HCT116 (cell line): ENCODE measurements at regions not wholly inside any gene's neighbourhood (a gene's known extent, or its start where the extent isn't known, plus 50 kb on each side); places are given as distances from the start of the nearest gene placed in this dataset.

Experiments
- ATAC-seq: fragments of 200-7000 bp; cut with Tn5 transposase; 2 replicates; pipeline ENCODE4 v1.9.1; 2020; ENCODE audit warnings: mild to moderate bottlenecking, moderate library complexity
- BruUV-seq: library from RNA; stranded (reverse); fragments of 400-500 nt; replicated peaks from 2 replicates; lab custom pipeline; 2021; lab: Mats Ljungman, UMichigan
- CTCF ChIA-PET: fragments of 300-600 bp; sonication (Branson Sonifier 250); formaldehyde crosslinking; loops from one replicate; lab custom pipeline; 2021; ENCODE audit warnings: antibody characterized with exemption; lab: Charles Lee
- POLR2A ChIA-PET: fragments of 300-600, 350-600 bp; sonication (Branson Sonifier 250); formaldehyde crosslinking; loops from one replicate; lab custom pipeline; 2021; ENCODE audit warnings: antibody characterized with exemption; lab: Charles Lee
- RAD21 ChIA-PET, 2 experiments: fragments of 300-600 bp; sonication (Branson Sonifier 250); formaldehyde crosslinking; loops; one replicate each; lab custom pipeline; 2023; ENCODE audit warnings: low total read pairs in 2 of 2; ENCODE audit not compliant: uncharacterized antibody in 2 of 2, unreplicated experiment in 2 of 2, low non-redundant PET in 1 of 2; lab: Charles Lee
- DNase-seq: peaks from one replicate; pipeline ENCODE4 v3.0.0-alpha.2; 2010; ENCODE audit warnings: low read depth, low spot score
- H2AFZ ChIP-seq: fragments of 200-600 bp; shearing (Covaris generic), sonication (generic); 2 replicates; pipeline ENCODE4 v1.6.1; 2017; ENCODE audit warnings: low read depth, mixed run types, mixed read lengths, antibody characterized with exemption, low read length; ENCODE audit not compliant: poor library complexity, severe bottlenecking
- H3K27ac ChIP-seq: 2 replicates; pipeline ENCODE4 v1.5.1; 2012; ENCODE audit warnings: low read depth, low read length
- H3K27me3 ChIP-seq: fragments of 200-600 bp; sonication (generic); 2 replicates; pipeline ENCODE4 v1.6.1; 2016; ENCODE audit warnings: mixed run types, low read length, mixed read lengths; ENCODE audit not compliant: insufficient read depth
- H3K36me3 ChIP-seq, 2 experiments: fragments of 200-500 bp in 1 of 2; fragments of 200-600 bp in 1 of 2; sonication (Bioruptor generic) in 1 of 2; sonication (generic) in 1 of 2; 2 replicates each; pipeline versions ENCODE4 v1.5.1 to v1.6.1; 2014 to 2016; ENCODE audit warnings: low read length in 2 of 2, inconsistent platforms in 1 of 2, mixed read lengths in 1 of 2, mixed run types in 1 of 2; ENCODE audit not compliant: insufficient read depth in 2 of 2, control insufficient read depth in 1 of 2
- H3K4me1 ChIP-seq, 2 experiments: fragments of 200-600 bp in 1 of 2; sonication (generic) in 1 of 2; 2 replicates each; pipeline versions ENCODE4 v1.5.1 to v1.6.1; 2012 to 2017; ENCODE audit warnings: low read length in 2 of 2, inconsistent platforms in 1 of 2, mild to moderate bottlenecking in 1 of 2, mixed read lengths in 1 of 2, mixed run types in 1 of 2, moderate library complexity in 1 of 2; ENCODE audit not compliant: insufficient read depth in 2 of 2, control insufficient read depth in 1 of 2
- H3K4me2 ChIP-seq: fragments of 200-600 bp; sonication (generic); 2 replicates; pipeline ENCODE4 v1.6.1; 2017; ENCODE audit warnings: mixed run types, low read length, mixed read lengths
- H3K4me3 ChIP-seq, 2 experiments: fragments of 200-600 bp in 1 of 2; sonication (generic) in 1 of 2; replicated peaks in 1 of 2; 2 replicates each; pipeline ENCODE4 v1.5.1; 2011 to 2016; ENCODE audit warnings: low read length in 2 of 2, control low read depth in 1 of 2, low read depth in 1 of 2, mild to moderate bottlenecking in 1 of 2, mixed read lengths in 1 of 2, mixed run types in 1 of 2
- H3K79me2 ChIP-seq: fragments of 200-600 bp; sonication (generic); 2 replicates; pipeline ENCODE4 v1.6.1; 2017; ENCODE audit warnings: mild to moderate bottlenecking, mixed run types, low read length, moderate library complexity, mixed read lengths; ENCODE audit not compliant: insufficient read depth
- H3K9ac ChIP-seq: fragments of 200-600 bp; sonication (generic); 2 replicates; pipeline ENCODE4 v1.6.1; 2016; ENCODE audit warnings: low read length, mixed read lengths
- H3K9me2 ChIP-seq: fragments of 200-600 bp; sonication (generic), shearing (Covaris generic); 2 replicates; pipeline ENCODE4 v1.6.1; 2017; ENCODE audit warnings: mixed run types, mild to moderate bottlenecking, moderate library complexity; ENCODE audit not compliant: insufficient read depth
- H3K9me3 ChIP-seq, 2 experiments: fragments of 200-500 bp in 1 of 2; fragments of 200-600 bp in 1 of 2; sonication (Bioruptor generic) in 1 of 2; sonication (generic) in 1 of 2; 2 replicates each; pipeline ENCODE4 v1.6.1; 2014 to 2017; ENCODE audit warnings: low read length in 2 of 2, mixed read lengths in 2 of 2, inconsistent platforms in 1 of 2, low read depth in 1 of 2, mild to moderate bottlenecking in 1 of 2, mixed run types in 1 of 2, moderate library complexity in 1 of 2; ENCODE audit not compliant: control insufficient read depth in 1 of 2, insufficient read depth in 1 of 2
- H4K20me1 ChIP-seq: fragments of 200-600 bp; sonication (generic), shearing (Covaris generic); 2 replicates; pipeline ENCODE4 v1.6.1; 2017; ENCODE audit warnings: mixed run types, mild to moderate bottlenecking, moderate library complexity; ENCODE audit not compliant: insufficient read depth
- EGR1 ChIP-seq: IDR thresholded peaks from 2 replicates; pipeline ENCODE4 v1.6.1; 2012; ENCODE audit warnings: low read depth
- ELF1 ChIP-seq: IDR thresholded peaks from 2 replicates; pipeline ENCODE4 v1.6.1; 2012; ENCODE audit warnings: low read depth, borderline replicate concordance
- RAD21 ChIP-seq: IDR thresholded peaks from 2 replicates; pipeline ENCODE4 v1.6.1; 2012; ENCODE audit warnings: low read depth, mild to moderate bottlenecking
- SRF ChIP-seq: IDR thresholded peaks from 2 replicates; pipeline ENCODE4 v1.6.1; 2012; ENCODE audit warnings: low read depth
- YY1 ChIP-seq: IDR thresholded peaks from 2 replicates; pipeline ENCODE4 v1.6.1; 2011; ENCODE audit warnings: low read length, low read depth, moderate library complexity, mild to moderate bottlenecking; ENCODE audit not compliant: insufficient replicate concordance; ENCODE audit errors: extremely low read depth
- intact Hi-C: fragments of 100-400 bp; cut with micrococcal nuclease; formaldehyde crosslinking; loops from 2 replicates; pipeline ENCODE4 v1.10.0; 2022
- TF ChIP-seq, protein P1 (sequence below): IDR thresholded peaks from 2 replicates; pipeline ENCODE4 v1.6.1; 2012; ENCODE audit warnings: low read depth
- TF ChIP-seq, protein P2 (sequence below): IDR thresholded peaks from 2 replicates; pipeline ENCODE4 v1.6.1; 2012

GRCh38 chr15:81869161-81869954 is 176.5 kb downstream of the MEX3B start (continued):
- TF ChIP-seq, protein P1, sequence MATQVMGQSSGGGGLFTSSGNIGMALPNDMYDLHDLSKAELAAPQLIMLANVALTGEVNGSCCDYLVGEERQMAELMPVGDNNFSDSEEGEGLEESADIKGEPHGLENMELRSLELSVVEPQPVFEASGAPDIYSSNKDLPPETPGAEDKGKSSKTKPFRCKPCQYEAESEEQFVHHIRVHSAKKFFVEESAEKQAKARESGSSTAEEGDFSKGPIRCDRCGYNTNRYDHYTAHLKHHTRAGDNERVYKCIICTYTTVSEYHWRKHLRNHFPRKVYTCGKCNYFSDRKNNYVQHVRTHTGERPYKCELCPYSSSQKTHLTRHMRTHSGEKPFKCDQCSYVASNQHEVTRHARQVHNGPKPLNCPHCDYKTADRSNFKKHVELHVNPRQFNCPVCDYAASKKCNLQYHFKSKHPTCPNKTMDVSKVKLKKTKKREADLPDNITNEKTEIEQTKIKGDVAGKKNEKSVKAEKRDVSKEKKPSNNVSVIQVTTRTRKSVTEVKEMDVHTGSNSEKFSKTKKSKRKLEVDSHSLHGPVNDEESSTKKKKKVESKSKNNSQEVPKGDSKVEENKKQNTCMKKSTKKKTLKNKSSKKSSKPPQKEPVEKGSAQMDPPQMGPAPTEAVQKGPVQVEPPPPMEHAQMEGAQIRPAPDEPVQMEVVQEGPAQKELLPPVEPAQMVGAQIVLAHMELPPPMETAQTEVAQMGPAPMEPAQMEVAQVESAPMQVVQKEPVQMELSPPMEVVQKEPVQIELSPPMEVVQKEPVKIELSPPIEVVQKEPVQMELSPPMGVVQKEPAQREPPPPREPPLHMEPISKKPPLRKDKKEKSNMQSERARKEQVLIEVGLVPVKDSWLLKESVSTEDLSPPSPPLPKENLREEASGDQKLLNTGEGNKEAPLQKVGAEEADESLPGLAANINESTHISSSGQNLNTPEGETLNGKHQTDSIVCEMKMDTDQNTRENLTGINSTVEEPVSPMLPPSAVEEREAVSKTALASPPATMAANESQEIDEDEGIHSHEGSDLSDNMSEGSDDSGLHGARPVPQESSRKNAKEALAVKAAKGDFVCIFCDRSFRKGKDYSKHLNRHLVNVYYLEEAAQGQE: no peak

- no peak for ATAC-seq
- Histone ChIP-seq H3K4me1 (no peaks in the 10 kb centered on the region), H3K9me2 (no peaks in the 10 kb centered on the region), H3K27ac (no peak overlapping the region), H2AFZ (no peak overlapping the region), H3K9ac (no peak overlapping the region), H3K36me3 (no peaks in the 10 kb centered on the region), H3K79me2 (no peaks in the 10 kb centered on the region), H4K20me1 (no peaks in the 10 kb centered on the region), H3K9me3 (no peaks in the 10 kb centered on the region)
- ChIA-PET POLR2A (no interaction called here), RAD21 (no interaction called here)
- DNase-seq: no peak
- intact Hi-C loops: no loop called here
- no peak for TF ChIP-seq SRF
- TF ChIP-seq YY1: no peak
- TF ChIP-seq, protein P2, sequence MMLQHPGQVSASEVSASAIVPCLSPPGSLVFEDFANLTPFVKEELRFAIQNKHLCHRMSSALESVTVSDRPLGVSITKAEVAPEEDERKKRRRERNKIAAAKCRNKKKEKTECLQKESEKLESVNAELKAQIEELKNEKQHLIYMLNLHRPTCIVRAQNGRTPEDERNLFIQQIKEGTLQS: no peak
- no peak for TF ChIP-seq EGR1
- TF ChIP-seq, protein P1: no peak
- no peak for TF ChIP-seq ELF1
- TF ChIP-seq RAD21: no peak
- TF ChIP-seq, all 23 proteins: peak for 0
- H3K27me3 ChIP-seq: peaks cover 21% of the 10 kb centered on the region
- no peak overlapping the region for H3K4me3 ChIP-seq
- CTCF ChIA-PET: no interaction called here
- no TSS peak for BruUV-seq
- H3K4me2 ChIP-seq: no peak overlapping the region
These were observed 179.8 kb downstream of the MEX3B start for GRCh38 chr15:81865850-81866537.
